NCI-H2081 (cell line): ENCODE measurements at regions not wholly inside any gene's neighbourhood (a gene's known extent, or its start where the extent isn't known, plus 50 kb on each side); places are given as distances from the start of the nearest gene placed in this dataset.

ENCODE experiments used
- DNase-seq, 2 experiments: peaks; one replicate each; lab custom pipeline; 2025; lab: John Stamatoyannopoulos, UW

GRCh38 chr11:133787379-133788141 is 57.8 kb downstream of the SPATA19 start:
- no peak for DNase-seq

DNA sequence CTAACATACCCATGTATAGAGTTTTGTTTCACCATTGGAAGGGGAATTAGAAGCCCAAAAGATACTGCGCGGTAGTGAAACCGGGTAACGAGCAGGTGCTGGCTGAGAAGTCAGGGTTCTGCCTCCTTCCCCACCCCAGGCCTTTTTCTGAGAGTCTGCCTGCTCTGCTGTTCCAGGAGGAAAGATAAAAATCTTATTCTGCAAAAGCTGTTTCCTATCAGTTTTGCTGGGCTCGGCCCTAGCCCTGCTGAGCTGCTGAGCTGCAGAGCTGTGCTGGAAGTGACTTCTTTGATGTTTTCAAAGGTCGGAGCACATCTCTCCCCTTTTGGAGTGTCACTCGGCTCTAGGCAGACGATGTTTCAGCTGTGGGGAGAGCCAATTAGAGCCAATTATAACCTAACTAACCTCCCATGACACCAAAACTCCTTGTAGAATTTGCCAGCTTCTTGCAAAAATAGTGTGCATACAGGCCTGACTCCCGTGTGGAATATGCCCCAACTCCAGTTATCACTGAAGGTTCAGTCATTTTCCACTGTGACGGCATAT is 59.4 kb downstream of the SPATA19 start:
- DNase-seq: no peak

- DNase-seq: no peak
Measured at GRCh38 chr11:133784359-133784758, 61.0 kb downstream of the SPATA19 start.

- DNase-seq: no peak
Measured at GRCh38 chr11:133782116-133782725, 63.1 kb downstream of the SPATA19 start.

DNA sequence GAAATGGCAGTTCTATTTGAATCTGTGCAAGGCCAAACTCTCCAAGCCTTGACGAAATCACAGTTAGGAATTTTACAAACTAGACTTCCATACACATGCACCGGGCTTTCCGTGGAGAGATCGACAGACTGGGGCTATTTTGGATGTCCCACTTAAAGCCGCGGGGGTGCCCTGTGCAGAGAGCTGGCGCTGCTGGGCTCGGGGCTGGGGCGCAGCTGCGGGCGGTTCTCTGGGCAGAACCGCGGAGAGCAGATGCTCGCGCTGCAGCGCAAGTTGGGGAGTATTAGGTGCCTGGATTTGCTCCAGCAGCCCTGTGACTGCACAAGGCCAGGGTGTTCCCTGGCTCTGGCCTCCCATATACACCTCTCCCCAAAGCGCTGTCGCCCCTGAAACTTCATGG is 67.2 kb downstream of the SPATA19 start:
- no peak for DNase-seq

GRCh38 chr11:133776671-133777367 is 68.5 kb downstream of the SPATA19 start:
- no peak for DNase-seq

GRCh38 chr11:133762538-133762937 is 82.8 kb downstream of the SPATA19 start:
- no peak for DNase-seq

DNA sequence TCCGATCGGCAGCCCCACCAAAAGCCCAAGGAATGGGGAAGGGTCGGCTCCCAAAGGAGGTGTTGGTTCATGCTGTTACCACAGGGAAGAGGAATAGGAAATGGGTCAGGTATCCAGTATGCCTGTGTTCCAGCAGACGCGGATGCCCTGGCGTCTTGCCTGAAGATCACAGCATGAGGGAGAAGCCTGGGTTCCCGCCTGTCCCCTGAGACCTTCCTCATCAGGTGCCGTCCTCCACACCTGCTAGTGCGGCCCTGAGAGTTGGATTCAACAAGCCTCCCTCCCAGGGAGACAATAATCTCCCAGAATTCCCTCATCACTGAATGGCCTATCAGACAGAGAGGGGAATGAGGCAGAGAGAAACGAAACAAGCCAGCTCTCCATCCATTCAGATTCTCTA is 92.2 kb downstream of the SPATA19 start:
- DNase-seq: peak in 1 of 2 experiments; percentile 25

DNA sequence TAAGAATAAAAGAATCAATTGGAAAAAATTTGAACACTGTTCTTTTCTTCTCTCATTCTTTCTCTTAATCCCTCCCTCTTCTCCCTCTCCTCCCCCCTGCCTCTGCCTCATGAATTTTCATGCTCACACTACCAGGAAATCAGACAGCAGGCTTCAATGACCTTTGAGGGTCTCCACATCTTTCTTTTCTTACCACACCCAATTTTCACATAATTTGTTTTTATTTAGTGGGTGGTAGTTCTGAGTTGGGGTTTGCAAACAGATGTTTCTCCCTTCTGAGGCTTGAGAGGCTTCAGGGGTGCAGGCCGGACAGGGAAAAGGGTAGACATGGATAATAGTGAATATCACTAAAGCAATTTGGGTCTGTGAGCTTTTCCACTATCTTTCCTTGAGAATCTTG is 95.5 kb downstream of the SPATA19 start:
- no peak for DNase-seq

DNA sequence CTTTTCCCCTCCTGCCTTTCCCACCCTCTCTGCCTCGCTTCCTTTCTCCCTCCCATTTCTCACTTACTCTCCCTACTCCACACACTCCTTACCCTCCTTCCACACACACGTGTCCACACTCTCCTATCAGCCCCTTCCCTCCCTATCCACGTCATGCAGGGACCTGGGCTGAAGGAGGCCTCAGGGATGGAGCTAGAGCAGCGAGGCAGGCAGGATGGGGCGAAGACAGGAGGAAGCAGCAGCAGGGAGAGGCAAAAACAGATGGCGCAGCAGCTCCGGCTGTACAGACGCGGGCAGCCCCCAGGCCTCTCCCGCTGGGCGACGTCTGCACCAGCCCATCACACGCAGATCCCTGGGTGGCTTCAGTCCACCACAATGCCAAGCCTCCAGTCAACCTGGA is 97.9 kb downstream of the SPATA19 start:
- no peak for DNase-seq

DNA sequence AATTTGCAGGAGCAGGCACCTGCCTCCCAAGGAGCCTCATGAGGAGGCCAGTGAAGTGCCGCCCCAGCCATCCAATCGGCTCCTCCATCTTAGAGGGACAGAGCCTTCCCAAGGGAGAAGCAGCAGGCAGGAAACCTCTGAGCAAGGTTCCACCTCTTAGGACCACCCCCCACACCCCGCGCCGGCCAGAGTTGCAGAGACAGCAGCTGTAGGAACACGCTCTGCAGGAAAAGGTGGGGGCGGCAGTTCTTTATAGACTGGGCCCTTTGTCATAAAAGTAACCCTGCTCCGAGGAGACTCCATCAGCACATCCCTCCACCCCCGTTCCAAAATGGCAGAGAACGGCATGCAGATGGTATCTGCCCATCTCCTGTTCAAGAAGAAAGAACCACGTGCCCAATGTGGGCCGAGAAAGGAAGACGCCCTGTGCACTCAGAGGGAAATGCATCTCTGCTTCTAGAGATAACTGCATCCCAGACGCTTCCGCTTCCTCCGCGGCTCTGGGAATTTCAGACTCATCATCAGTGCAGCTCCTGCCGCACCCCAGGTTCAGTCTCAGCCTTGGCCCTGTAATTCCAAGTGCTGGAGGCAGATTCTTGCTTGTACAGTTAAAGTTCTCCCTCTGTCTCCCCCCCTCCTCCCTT is 98.5 kb downstream of the SPATA19 start:
- no peak for DNase-seq

DNA sequence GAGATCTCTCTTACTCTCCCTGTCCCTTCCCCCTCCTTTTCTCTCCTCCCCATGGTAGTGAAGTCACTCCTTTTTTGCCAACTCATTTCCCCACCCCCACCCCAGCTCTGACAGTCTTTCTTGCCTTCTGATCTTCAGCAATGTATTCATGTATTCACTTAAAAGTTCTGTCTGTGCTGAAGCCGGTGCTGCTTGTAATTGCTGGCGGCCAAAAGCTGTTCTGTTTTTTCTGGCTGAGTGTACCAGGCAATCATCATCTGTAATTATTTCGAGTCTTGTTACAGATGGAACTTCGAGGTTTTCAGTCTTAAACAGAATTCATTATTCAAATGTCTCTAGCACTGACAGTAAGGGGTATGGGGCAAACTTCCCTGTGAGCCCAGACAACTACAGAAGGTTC is 99.5 kb downstream of the SPATA19 start:
- DNase-seq: no peak

GRCh38 chr11:133742353-133742752 is 103.0 kb downstream of the SPATA19 start:
- no peak for DNase-seq

GRCh38 chr11:133740963-133741362 is 104.3 kb downstream of the SPATA19 start:
- no peak for DNase-seq

- no peak for DNase-seq
Measured at GRCh38 chr11:133739481-133739880, 105.8 kb downstream of the SPATA19 start.

GRCh38 chr11:133738624-133739023 is 106.7 kb downstream of the SPATA19 start:
- DNase-seq: no peak

GRCh38 chr11:133733631-133734030 is 111.7 kb downstream of the SPATA19 start:
- DNase-seq: no peak

DNA sequence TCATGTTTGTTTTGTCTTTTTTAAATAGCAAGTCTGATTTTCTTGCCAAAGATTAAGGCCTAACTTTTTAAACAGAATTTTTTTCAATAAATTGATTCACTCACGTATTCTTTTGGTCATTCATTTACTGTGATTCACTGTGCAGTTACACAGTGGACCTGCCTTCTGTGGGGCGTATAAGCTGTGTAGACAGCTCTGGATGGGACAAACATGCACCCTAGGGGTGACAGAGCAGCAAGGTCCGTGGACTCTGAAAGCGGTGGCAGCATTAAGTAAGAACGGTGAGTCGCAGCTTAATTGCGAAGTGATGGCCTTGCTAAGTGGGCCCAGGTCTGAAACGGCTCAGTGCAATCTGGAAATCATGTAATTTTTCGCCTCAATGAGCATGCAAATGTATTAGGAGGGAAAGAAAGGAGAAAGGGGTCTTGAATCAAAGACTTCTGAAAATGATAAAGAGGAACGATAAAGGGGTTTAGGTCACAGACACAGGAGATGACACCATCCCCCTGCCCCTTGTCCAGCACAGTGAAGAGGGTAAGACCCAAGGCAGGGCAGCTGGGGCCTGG is 113.1 kb downstream of the SPATA19 start:
- no peak for DNase-seq

DNA sequence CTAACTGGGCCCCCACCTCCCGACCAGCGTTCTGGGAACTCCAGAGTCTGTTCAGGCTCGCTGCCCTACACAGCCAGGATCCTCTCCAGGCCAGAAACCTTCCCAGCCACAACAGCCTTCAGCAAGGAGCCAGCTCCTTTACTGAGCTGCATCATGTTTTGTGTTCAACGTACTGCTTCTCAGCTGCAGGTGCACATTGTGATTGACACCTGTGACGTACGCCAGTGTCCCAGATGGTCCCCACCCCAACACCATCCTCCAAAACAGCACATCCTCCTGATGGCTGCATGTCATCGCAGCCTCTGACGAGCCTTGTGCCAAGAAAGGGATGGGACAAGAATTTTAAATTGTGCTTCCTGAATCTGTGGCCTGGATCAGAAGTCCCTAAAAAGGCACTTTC is 117.5 kb downstream of the SPATA19 start:
- DNase-seq: no peak

DNA sequence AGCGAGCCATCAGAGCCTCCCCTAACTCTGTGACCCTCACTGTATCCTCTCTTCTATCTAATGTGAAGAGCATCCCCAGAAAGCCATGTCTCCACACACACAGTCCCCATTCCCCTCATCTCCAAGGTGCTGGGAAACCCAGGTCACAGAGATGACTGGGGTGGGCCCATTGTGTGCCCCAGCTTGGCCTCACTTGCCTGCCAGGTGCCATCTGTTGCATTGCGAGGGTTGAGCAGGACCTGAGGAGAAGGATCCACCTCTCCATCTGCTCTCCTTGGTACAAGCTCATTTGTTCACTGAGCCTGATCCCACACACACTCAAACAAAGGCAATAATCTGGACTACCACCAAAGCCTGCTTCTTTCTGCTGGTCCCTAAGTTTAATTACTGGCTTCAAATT is 118.8 kb downstream of the SPATA19 start:
- DNase-seq: peak; percentile 59 to 62

GRCh38 chr11:133724116-133724515 is 121.2 kb downstream of the SPATA19 start:
- DNase-seq: no peak

DNA sequence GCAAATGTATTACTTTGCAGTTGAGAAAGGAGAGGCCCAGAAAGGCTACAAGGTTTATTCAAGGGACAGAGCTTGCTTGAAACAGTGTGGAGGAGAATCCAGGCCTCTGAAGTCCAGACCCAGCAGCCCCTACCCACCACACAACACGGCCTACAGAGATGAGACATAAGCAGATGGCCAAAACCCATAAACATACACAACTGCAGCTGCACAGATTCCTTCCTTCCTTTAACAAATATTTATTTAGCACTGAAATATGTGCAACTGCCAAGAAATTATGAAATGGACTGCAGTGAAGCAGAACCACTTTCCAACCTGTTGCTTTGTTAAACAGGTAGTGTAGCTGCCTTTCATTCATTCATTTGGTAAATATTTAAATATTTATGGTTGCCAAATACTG is 122.3 kb downstream of the SPATA19 start:
- DNase-seq: peak; percentile 73 to 92
